GM19324 (cell line): ENCODE measurements at regions not wholly inside any gene's neighbourhood (a gene's known extent, or its start where the extent isn't known, plus 50 kb on each side); places are given as distances from the start of the nearest gene placed in this dataset.

ENCODE experiments used
- ATAC-seq: cut with Tn5 transposase; IDR thresholded peaks from one replicate; pipeline ENCODE4 v1.9.1; 2021; ENCODE audit warnings: mild to moderate bottlenecking, moderate library complexity; ENCODE audit not compliant: unreplicated experiment, low FRiP score

DNA sequence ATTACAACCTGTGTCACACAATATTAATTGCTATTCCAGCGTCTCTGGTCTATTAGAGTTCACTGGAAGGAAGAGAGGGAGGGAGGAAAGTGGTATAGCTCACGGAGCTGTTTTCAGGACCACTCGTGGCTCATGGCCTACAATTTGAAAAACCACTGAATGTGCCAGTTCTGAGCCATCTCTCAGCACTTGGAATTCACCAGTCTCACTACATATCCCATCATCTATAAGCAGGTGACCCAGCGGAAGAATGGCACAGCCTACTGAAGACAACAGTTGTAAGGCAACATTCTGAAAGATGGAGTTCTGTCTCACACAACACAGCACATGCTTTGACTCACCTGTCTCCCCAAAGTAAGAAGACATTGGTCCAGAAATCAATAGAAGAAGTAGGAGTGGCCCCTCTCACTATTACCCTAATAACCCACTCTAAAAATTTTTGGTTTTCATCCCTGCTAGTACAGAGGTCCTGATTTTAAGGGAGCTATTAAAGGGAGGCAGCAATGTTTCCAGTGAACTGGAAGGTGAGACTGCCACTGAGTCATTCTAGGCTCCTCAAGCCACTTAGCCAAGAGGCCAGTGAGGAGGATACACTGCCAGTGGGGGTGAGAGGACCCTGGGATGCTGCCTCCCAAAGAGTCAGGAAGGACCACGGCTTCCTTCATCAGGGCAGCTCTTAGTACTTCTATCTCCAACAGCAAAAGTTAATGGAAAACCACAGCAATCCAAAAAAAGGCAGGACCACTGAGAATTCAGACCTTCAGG lies 50.0 kb upstream of the DOCK9 start:
- no peak for ATAC-seq

DNA sequence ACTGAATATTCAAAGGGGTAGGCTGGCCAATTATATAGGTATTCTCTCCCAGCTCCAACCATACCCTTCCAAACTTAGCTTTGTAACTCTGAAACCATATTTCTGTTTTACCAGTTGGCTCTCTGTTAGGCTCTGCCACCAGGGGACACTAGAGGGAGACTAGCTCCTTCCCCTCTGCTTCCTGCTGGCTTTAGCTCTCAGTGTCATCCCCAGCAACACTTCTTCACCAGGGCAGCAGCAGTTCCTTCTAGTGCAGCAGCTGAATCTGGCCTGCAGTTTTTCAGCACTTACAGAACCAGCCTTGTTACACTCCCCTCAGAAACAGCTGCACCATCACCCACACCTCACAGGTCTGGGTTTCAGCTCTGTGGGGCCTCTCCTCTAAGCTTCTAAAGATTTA lies 51.0 kb upstream of the DOCK9 start:
- no peak for ATAC-seq

DNA sequence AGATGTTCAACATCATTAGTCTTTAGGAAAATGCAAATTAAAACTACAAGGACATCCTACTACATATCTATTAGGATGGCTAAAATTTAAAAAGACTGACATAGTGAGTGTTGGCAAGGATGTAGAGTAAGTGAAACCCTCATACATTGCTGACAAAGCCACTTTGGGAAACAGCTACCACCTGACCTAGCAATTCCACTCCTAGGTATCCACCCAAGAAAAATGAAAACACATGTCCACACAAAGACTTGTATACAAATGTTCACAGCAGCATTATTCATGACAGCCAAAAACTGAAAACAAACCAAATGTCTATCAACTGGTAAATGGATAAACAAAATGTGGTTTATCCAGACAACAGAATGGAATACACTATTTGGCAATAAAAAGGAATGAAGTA lies 51.7 kb upstream of the DOCK9 start:
- ATAC-seq = no peak

DNA sequence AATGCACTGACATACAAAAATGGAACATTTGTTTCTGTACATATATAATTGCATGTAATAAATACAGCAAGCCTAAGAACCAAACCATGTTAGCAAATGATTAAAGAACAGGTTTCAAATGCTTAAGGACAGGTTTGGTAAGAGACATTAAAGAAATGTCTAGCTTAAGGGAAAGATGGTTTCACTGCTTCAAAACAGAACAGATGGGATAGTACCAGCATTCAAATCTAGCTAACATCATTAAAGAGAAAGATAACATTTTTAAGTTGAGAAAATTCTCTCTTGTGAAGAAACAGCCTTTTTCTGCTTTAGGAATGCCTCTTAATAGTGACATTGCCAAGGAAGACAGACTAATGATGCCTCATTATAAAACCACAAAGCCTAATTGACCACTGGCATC lies 52.5 kb upstream of the DOCK9 start:
- ATAC-seq = no peak

DNA sequence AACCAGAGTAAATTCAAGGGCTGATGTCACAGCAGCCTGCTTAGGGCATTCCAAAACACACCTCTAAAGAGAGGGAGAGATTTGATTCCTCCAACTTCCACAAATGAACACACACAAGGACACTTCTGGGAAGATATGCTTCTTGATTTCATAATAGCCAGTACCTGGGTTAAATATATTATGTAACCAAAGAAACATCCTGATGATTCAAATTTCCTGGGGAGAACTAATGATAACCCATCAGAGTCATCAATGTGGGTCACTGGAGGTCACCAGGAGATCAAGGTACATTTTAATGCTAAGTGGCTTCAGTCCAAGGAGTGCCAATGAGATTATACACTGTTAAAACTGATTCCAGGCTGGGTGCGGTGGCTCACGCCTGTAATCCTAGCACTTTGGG lies 54.0 kb upstream of the DOCK9 start:
- ATAC-seq = no peak

DNA sequence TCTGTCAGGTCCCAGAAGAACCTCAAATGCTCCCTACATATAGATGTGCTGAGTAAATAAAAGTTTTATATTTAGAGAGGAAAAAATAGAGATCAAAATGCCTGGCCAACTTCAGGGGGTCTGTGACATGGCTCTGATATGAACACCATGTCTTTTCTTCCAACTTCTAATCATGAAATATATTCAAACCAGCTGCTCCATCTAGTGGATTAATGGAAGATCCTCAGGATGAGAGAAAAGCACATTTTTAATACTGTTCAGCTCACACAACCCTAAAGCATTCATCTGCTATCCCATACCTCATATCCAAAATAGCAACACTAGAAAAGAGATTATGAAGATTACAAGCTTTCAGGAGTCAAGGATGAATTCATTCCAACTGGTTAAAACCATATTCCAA lies 56.0 kb upstream of the DOCK9 start:
- no peak for ATAC-seq

DNA sequence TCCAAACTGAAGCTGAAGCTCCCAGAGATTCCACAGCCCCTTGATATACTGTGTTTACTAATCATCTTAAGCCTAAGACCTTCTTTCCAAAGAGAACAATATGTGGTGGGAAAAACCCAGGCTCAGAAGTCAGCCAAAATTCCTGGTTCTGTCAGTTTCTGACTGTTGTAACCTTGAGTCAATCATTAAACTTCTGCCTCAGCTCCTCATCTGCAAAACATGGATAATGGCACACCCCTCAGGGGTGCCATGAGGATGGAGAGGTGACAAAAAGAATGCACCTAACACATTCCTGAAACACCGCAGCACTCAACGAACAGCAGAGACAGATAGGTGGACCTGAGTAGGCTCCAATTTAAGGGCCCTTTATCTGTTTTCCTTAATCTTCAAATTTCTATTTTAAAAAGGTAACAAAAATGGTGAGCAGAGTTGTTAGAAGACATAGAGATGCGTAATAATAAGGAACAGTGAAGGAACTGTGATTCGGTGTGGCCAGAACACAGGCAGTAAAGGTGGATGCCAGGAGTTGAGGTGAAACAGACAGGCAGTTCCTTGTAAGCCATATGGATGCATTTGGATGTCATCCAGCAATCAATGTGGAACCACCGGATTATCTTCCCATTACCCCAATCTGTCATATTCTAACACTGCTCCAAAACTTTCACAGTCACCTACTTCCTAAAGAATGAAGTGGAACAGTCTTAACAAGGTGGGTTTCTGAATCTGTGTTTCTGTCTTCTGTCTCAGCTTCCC lies 56.6 kb upstream of the DOCK9 start:
- ATAC-seq = no peak

DNA sequence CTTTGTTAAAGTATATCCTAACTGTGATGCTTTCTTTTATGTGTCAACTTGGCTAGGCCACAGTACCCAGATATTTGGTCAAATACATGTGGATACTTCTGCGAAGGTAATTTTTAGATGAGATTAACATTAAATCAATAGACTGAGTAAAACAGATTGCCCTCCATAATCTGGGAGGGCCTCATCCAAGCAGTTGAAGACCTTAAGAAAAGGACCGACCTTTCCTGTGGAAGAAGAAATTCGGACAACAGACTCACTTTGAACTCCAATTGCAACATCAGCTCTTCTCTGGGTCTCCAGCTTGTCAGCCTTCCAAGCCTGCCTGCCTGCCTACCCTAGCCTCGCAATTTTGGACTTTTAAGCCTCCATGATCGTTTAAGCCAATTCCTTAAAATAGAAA lies 57.9 kb upstream of the DOCK9 start:
- ATAC-seq = no peak

DNA sequence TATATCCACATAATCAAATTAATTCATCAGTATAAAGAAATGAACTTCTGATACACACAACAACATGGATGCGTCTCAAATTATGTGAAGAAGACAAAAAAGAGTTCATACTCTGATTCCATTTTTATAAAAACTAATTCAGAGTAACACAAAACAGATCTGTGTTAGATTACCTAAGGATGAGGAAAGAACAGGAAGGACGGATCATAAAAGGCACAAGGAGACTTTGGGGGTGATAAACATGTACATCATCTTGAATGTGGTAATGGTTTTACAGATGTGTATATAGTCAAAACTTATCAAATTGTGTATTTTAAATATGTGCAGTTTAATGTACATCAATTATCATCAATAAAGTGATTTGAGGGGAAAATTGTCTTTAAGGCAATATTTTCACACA lies 59.9 kb upstream of the DOCK9 start:
- no peak for ATAC-seq

DNA sequence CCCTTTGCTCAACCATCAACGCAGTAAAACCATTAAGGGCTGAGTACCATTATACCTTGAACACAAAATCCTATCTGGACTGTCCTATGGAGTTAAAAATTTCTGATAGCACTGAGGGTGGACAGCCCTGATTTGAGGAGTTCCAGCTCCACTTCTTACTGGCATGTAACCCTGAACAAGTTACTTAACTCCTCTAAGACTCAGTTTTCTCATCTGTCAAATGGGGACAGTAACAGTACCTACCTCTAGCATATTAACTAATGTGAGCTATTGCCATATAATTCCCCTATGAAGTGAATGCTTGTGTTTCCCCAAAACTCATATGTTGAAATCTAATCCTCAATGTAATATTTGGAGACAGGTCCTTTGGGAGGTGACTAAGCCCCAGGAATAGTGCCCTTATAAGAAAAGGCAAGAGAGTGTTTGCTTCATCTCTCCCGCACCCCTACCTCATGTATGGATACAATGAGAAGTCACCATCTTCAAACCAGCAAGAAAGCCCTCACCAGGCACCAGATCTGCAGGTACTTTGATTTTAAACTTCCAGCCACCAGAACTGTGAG lies 61.9 kb upstream of the DOCK9 start:
- ATAC-seq = no peak

DNA sequence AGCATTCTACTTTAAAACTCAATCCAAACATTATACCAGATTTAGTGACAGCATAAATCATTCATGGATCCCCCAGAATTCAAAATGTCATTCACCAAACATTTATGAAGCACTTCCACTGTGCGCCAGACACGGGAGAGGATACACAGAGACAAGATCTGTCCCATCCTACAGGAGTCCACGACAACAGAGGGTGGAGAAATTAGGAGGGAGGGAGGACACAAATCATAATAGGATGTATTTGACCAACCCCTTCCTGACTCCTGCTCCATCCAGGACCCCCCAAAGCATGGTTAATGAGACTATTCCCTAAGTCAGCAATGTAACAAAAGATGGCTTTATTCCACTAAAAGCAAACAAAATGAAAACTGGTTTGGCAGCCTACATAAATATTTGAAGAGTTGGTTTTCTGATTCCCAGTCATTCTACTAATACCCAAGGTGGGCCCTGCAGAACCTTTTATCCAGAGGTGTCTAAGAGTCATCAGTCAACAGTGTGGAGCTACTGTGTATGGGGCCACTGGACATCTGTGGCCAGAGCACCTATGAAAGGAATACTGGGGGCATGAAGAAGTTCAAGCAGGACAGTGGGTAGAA lies 62.8 kb upstream of the DOCK9 start:
- no peak for ATAC-seq

DNA sequence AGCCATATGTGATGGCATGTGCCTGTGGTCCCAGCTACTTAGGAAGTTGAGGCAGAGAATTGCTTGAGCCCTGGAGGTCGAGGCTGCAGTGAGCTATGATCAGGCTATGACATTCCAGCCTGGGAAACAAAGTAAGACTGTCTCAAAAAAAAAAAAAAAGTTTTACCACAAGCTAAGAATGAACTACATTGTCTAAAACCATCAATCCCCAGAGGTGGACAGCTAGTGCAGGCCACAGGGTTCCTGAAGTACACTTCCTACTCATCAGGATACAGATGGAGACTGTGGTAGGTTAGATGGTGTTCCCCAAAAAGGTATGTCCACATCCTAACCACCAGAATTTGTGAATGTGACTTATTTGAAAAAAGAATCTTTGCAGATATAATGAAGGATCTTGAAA lies 63.5 kb upstream of the DOCK9 start:
- no peak for ATAC-seq

DNA sequence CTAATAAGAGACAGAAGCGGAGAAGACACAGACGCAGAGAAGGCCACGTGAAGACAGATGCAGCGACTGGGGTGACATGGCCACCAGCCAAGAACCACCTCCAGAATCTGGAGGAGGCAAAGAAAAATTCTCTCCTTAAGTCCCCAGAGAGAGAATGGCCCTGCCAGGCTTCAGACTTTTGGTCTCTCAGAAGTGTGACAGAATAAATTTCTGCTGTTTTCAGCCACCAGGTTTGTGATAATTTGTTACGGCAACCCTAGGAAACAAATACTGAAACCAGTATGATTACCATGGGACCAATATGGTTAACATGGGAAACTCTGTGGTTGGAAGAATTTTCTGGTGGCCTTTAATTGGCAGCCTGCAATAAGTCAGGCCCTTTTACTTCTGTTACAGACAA lies 63.9 kb upstream of the DOCK9 start:
- no peak for ATAC-seq

DNA sequence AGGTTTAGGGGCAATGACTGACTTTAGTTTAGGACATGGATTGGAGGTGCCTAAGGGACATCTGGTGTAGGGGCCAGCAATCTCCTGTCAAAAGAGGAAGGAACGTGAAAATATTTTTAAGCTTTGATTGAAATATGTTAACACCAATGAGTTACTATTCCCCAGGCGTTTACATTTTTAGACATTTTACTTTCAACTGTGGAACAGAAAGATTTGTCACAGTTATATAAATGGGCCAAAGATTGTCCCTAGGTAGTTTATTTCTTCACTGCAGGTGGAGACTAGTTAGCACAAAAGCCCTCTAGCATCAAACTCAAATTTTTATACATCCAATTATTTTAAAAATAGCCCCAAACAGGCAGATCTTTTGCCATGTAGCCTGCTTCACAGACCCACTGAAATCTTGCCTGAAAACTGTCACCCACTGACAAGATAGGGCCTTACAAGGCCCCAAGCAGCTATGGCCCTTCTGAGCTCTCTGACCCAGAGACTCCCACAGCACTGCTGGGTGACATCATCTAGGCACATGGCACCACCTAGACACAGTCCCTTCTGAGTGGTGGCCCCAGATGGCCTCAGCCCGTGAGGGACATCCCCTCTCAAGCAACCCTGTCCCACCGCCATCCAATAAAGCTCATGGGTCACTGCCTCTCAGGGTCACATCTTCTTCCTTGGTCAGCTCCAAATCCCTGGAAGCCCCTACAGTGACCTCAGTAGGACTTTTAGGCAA lies 64.8 kb upstream of the DOCK9 start:
- no peak for ATAC-seq

DNA sequence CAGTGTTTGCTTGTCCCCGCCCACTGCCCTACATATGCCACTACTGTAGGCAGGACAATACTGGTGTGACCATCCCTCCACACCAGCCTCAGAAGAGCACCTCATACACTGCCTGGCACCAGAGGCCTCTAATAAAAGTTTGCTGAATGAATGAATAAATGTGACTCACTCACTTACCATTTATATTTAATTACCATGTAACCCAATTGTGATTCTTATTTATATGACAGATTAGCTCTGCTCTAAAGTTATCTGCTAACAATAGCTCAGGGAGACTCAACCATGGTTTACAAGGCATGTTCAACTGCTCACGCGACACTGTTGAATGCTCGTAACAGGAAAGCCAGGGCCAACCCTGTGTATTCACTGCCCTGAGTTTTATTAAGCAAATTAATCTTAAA lies 66.0 kb upstream of the DOCK9 start:
- no peak for ATAC-seq

DNA sequence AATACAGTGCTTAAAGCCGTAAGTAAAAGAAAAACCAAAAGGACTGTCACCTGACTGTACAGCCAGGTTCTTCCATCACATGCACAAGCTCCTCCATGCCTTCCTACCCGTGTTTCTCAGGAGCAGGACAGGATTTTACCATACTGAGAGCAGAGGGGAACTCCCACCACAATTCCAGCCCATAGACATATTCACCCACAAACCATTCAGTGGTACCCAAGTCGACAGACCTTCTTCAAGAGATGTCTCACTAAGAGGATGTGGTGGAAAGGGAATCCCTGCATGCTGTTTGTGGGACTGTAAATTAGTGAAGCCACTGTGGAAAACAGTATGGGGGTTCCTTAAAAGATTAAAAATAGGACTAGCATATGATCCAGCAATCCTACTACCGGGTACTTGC lies 66.9 kb upstream of the DOCK9 start:
- no peak for ATAC-seq

DNA sequence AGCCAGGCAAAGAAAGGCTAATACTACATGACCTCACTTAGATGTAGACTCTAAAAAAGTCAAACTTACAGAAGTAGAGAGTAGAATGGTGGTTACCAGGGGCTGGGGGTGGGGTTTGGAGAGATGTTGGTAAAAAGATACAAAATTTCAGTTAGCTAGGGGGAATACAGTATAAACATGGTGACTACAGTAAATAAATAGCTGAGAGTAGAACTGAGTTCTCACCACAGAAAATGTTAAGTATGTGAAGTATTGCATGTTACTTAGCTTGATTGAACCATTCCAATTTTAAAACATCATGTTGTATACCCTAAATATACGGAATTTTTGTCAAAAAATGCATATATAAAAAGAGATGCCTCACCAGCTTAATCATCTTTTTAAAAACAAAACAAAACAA lies 67.5 kb upstream of the DOCK9 start:
- no peak for ATAC-seq

DNA sequence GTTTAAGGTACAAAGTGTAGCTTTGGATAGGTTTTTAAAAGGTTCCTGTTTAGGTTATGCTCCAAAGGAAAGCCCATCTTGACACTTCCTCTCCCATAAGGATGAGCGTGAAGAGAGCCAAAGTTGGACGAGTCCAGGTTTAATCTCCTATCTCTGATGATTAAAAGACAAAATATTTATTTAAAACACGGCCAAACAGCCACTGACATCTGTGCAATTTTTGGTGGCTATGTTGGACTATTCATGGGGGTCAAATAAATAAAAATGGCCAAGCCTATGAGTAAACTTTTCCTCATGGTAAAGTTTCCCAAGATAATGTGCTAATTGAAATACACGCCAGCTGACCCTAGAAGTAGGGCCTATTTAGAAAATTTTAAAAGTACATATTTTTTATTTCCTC lies 69.0 kb upstream of the DOCK9 start:
- ATAC-seq = no peak

DNA sequence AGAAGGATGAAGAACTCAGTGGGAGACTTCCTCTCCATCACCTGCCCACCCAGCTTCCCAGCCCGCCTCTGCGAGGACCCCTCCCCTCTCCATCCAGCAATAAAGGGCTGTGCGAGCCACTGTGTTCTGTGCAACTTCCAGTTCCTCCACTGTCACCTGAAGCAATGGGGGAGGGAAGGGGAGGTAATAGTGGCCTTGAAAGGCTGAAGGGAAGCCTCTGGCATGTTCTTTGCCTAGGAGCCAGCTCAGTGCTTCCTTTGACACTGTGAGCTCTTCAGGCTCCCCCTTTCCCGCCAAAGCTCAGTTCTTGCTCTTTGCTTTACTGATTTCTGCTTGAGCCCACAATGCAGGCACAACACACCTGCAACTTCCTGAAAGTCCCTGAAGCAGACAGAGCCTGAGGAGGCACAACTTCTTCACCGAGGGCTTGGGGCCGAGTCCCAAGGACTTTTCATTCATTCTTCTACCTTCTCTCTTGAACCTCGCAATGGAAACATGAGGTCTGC lies 73.2 kb upstream of the DOCK9 start:
- no peak for ATAC-seq

DNA sequence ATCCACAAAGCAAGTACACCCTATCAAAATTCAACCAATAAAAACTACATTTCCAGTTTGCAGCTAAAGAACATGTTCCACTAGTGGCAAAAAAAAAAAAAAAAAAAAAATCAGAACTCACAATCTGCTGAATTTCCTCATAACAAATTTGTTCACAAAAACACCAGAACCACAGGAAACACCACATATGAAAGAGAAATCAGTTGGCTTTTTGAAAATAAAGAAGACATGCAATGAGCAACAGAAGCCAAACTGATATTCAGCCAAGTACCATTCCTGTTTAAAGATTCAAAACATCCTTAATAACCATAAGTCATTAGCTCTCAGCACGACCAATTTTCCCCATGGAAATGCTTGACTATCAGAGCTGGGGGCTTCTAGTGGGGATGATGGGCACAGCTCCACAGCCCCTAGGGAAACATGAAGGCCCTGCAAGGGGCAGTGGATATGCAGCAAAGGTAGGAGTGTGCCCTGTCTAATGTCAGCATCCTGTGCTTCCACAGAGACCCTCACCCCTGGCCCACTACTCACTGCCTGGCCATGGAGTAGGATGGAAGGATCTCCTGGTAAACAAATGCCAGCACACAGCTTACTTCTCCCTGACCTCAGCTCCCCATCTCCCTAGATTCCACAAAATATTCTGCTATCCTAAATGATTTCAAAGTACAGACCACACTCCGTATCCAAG lies 74.0 kb upstream of the DOCK9 start:
- no peak for ATAC-seq
